ENCODE measurements at regions not wholly inside any gene's neighbourhood (a gene's known extent, or its start where the extent isn't known, plus 50 kb on each side); places are given as distances from the start of the nearest gene placed in this dataset.

- no peak overlapping the region for H3K27ac ChIP-seq (ENCODE audit: low read length)
- H3K4me3 ChIP-seq (ENCODE audit: low read length), result no peak overlapping the region
- H3K4me1 ChIP-seq (ENCODE audit: control insufficient read depth, insufficient read depth, low read length), result no peaks in the 10 kb centered on the region
- DNase-seq, result no peak
- 82% methylated on average over 9 of the region's 22 CpGs for WGBS (ENCODE audit: insufficient coverage)
- no peaks in the 10 kb centered on the region for H3K9me3 ChIP-seq (replicated peaks; ENCODE audit: control insufficient read depth, low read depth, low read length)
- H3K36me3 ChIP-seq (ENCODE audit: control insufficient read depth, insufficient read depth, low read length), result no peaks in the 10 kb centered on the region
- no peaks in the 10 kb centered on the region for H3K27me3 ChIP-seq (ENCODE audit: control insufficient read depth, insufficient read depth, low read length)
Observed at GRCh38 chr10:3584926-3585784, 199.9 kb downstream of the KLF6 start.

- WGBS (ENCODE audit: insufficient coverage), result 77% methylated on average over 4 of the region's 8 CpGs
- DNase-seq, result no peak
- H3K27me3 ChIP-seq (ENCODE audit: control insufficient read depth, insufficient read depth, low read length), result no peaks in the 10 kb centered on the region
- H3K36me3 ChIP-seq (ENCODE audit: control insufficient read depth, insufficient read depth, low read length), result no peaks in the 10 kb centered on the region
- H3K27ac ChIP-seq (ENCODE audit: low read length), result no peak overlapping the region
- H3K9me3 ChIP-seq (replicated peaks; ENCODE audit: control insufficient read depth, low read depth, low read length), result no peaks in the 10 kb centered on the region
- no peak overlapping the region for H3K4me3 ChIP-seq (ENCODE audit: low read length)
- no peaks in the 10 kb centered on the region for H3K4me1 ChIP-seq (ENCODE audit: control insufficient read depth, insufficient read depth, low read length)
Observed at GRCh38 chr10:3580565-3580964, 204.4 kb downstream of the KLF6 start.

GRCh38 chr10:3579845-3580244 lies 205.2 kb downstream of the KLF6 start:
- no peaks in the 10 kb centered on the region for H3K27me3 ChIP-seq (ENCODE audit: control insufficient read depth, insufficient read depth, low read length)
- no peaks in the 10 kb centered on the region for H3K4me1 ChIP-seq (ENCODE audit: control insufficient read depth, insufficient read depth, low read length)
- no peak overlapping the region for H3K27ac ChIP-seq (ENCODE audit: low read length)
- 13% methylated on average over 2 of the region's 3 CpGs for WGBS (ENCODE audit: insufficient coverage)
- H3K9me3 ChIP-seq (replicated peaks; ENCODE audit: control insufficient read depth, low read depth, low read length), result no peaks in the 10 kb centered on the region
- no peak for DNase-seq
- H3K4me3 ChIP-seq (ENCODE audit: low read length), result no peak overlapping the region
- no peaks in the 10 kb centered on the region for H3K36me3 ChIP-seq (ENCODE audit: control insufficient read depth, insufficient read depth, low read length)

- H3K4me1 ChIP-seq (ENCODE audit: control insufficient read depth, insufficient read depth, low read length), result no peaks in the 10 kb centered on the region
- H3K9me3 ChIP-seq (replicated peaks; ENCODE audit: control insufficient read depth, low read depth, low read length), result no peaks in the 10 kb centered on the region
- no peak overlapping the region for H3K27ac ChIP-seq (ENCODE audit: low read length)
- no peaks in the 10 kb centered on the region for H3K27me3 ChIP-seq (ENCODE audit: control insufficient read depth, insufficient read depth, low read length)
- no peaks in the 10 kb centered on the region for H3K36me3 ChIP-seq (ENCODE audit: control insufficient read depth, insufficient read depth, low read length)
- H3K4me3 ChIP-seq (ENCODE audit: low read length), result no peak overlapping the region
- DNase-seq, result no peak
Observed at GRCh38 chr10:3578682-3579081, 206.3 kb downstream of the KLF6 start.

- no peaks in the 10 kb centered on the region for H3K9me3 ChIP-seq (replicated peaks; ENCODE audit: control insufficient read depth, low read depth, low read length)
- H3K27me3 ChIP-seq (ENCODE audit: control insufficient read depth, insufficient read depth, low read length), result no peaks in the 10 kb centered on the region
- H3K36me3 ChIP-seq (ENCODE audit: control insufficient read depth, insufficient read depth, low read length), result no peaks in the 10 kb centered on the region
- DNase-seq, result no peak
- no peak overlapping the region for H3K27ac ChIP-seq (ENCODE audit: low read length)
- peaks cover under 1% of the 10 kb centered on the region for H3K4me1 ChIP-seq (ENCODE audit: control insufficient read depth, insufficient read depth, low read length)
- no peak overlapping the region for H3K4me3 ChIP-seq (ENCODE audit: low read length)
- WGBS (ENCODE audit: insufficient coverage), result no CpG with 5 or more reads among the region's 3 CpGs
Observed at GRCh38 chr10:3578159-3578558, 206.8 kb downstream of the KLF6 start.

GRCh38 chr10:3574451-3574850 lies 210.6 kb downstream of the KLF6 start:
- Histone ChIP-seq H3K4me1 (ENCODE audit: control insufficient read depth, insufficient read depth, low read length) (peaks cover 22% of the 10 kb centered on the region), H3K4me3 (ENCODE audit: low read length) (no peak overlapping the region), H3K27ac (ENCODE audit: low read length) (peak overlapping the region; percentile 72), H3K36me3 (ENCODE audit: control insufficient read depth, insufficient read depth, low read length) (no peaks in the 10 kb centered on the region), H3K27me3 (ENCODE audit: control insufficient read depth, insufficient read depth, low read length) (no peaks in the 10 kb centered on the region), H3K9me3 (replicated peaks; ENCODE audit: control insufficient read depth, low read depth, low read length) (no peaks in the 10 kb centered on the region)
- peak; percentile 61 for DNase-seq
- WGBS (ENCODE audit: insufficient coverage), result 40% methylated on average over 3 of the region's 10 CpGs

GRCh38 chr10:3573498-3573897 lies 211.5 kb downstream of the KLF6 start:
- H3K4me3 ChIP-seq (ENCODE audit: low read length), result no peak overlapping the region
- peaks cover 24% of the 10 kb centered on the region for H3K4me1 ChIP-seq (ENCODE audit: control insufficient read depth, insufficient read depth, low read length)
- no peaks in the 10 kb centered on the region for H3K27me3 ChIP-seq (ENCODE audit: control insufficient read depth, insufficient read depth, low read length)
- DNase-seq, result peak; percentile 70
- H3K36me3 ChIP-seq (ENCODE audit: control insufficient read depth, insufficient read depth, low read length), result no peaks in the 10 kb centered on the region
- 73% methylated on average over 6 of the region's 8 CpGs for WGBS (ENCODE audit: insufficient coverage)
- peak overlapping the region; percentile 59 for H3K27ac ChIP-seq (ENCODE audit: low read length)
- no peaks in the 10 kb centered on the region for H3K9me3 ChIP-seq (replicated peaks; ENCODE audit: control insufficient read depth, low read depth, low read length)

GRCh38 chr10:3571310-3571825 lies 213.6 kb downstream of the KLF6 start:
- peaks cover 27% of the 10 kb centered on the region for H3K4me1 ChIP-seq (ENCODE audit: control insufficient read depth, insufficient read depth, low read length)
- H3K36me3 ChIP-seq (ENCODE audit: control insufficient read depth, insufficient read depth, low read length), result no peaks in the 10 kb centered on the region
- H3K4me3 ChIP-seq (ENCODE audit: low read length), result no peak overlapping the region
- no peaks in the 10 kb centered on the region for H3K9me3 ChIP-seq (replicated peaks; ENCODE audit: control insufficient read depth, low read depth, low read length)
- 73% methylated on average over 10 of the region's 14 CpGs for WGBS (ENCODE audit: insufficient coverage)
- DNase-seq, result no peak
- H3K27ac ChIP-seq (ENCODE audit: low read length), result peak overlapping the region; percentile 37
- H3K27me3 ChIP-seq (ENCODE audit: control insufficient read depth, insufficient read depth, low read length), result no peaks in the 10 kb centered on the region

- peaks cover under 1% of the 10 kb centered on the region for H3K9me3 ChIP-seq (replicated peaks; ENCODE audit: control insufficient read depth, low read depth, low read length)
- no peaks in the 10 kb centered on the region for H3K36me3 ChIP-seq (ENCODE audit: control insufficient read depth, insufficient read depth, low read length)
- H3K27ac ChIP-seq (ENCODE audit: low read length), result peak overlapping the region; percentile 37
- peaks cover 27% of the 10 kb centered on the region for H3K4me1 ChIP-seq (ENCODE audit: control insufficient read depth, insufficient read depth, low read length)
- WGBS (ENCODE audit: insufficient coverage), result 52% methylated on average over 5 of the region's 9 CpGs
- no peaks in the 10 kb centered on the region for H3K27me3 ChIP-seq (ENCODE audit: control insufficient read depth, insufficient read depth, low read length)
- H3K4me3 ChIP-seq (ENCODE audit: low read length), result no peak overlapping the region
- peak; percentile 33 for DNase-seq
Observed at GRCh38 chr10:3570855-3571266, 214.1 kb downstream of the KLF6 start.

- no peaks in the 10 kb centered on the region for H3K27me3 ChIP-seq (ENCODE audit: control insufficient read depth, insufficient read depth, low read length)
- peak; percentile 50 for DNase-seq
- no peak overlapping the region for H3K4me3 ChIP-seq (ENCODE audit: low read length)
- 69% methylated on average over 11 of the region's 13 CpGs for WGBS (ENCODE audit: insufficient coverage)
- H3K36me3 ChIP-seq (ENCODE audit: control insufficient read depth, insufficient read depth, low read length), result no peaks in the 10 kb centered on the region
- peak overlapping the region; percentile 25 for H3K27ac ChIP-seq (ENCODE audit: low read length)
- H3K9me3 ChIP-seq (replicated peaks; ENCODE audit: control insufficient read depth, low read depth, low read length), result peaks cover 5% of the 10 kb centered on the region
- H3K4me1 ChIP-seq (ENCODE audit: control insufficient read depth, insufficient read depth, low read length), result peaks cover 27% of the 10 kb centered on the region
Observed at GRCh38 chr10:3570131-3570729, 214.8 kb downstream of the KLF6 start.
